DMS114 treated with DMSO at 0.1 percent for 48 hours (cell line): ENCODE measurements at regions not wholly inside any gene's neighbourhood (a gene's known extent, or its start where the extent isn't known, plus 50 kb on each side); places are given as distances from the start of the nearest gene placed in this dataset.

ENCODE experiments used
- DNase-seq: peaks from one replicate; lab custom pipeline; 2025; ENCODE audit not compliant: unreplicated experiment; lab: John Stamatoyannopoulos, UW

DNA sequence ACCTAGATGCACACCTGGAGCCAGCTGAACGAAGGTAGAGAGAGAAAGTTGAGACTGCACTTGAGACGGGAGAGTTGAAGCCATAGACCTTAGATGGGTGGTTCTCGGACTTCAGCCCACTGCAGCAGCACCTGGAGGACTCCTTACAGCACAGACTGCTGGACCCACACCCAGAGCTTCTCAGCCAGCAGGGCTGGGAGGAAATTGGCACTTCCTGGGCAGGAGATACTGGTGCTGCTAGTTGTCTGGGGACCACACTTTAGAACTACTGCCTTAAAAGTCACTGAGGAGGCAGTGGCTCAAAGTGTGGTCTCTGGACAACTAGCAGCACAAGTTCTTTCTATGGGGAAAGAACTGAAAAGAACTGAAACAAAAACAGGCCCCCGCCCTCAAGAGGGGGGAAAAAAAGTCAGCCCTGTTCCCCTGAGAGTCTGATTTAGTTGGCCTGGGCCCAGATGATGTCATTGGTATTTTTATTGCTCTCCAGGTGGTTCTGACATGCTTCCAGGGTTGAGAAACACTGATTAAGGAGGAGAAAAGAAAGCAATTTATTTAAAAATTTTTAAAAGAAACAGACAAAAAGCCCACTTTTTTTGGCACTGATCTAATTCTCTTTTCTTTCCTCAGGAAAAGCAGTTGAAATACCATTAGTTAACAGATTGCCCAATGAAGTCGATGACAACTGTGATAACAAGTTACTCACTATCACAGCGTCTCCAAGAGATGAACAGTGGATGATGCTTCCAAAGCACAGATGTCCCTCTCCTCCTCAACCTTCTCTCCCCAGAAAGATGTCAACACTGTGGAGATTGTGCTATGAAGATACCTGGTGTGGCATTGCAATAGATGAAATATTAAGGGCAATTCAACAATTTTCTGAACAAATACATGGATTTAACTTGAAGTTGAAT, 73.6 kb upstream of the ADAMTS16 start:
- DNase-seq: no peak

DNA sequence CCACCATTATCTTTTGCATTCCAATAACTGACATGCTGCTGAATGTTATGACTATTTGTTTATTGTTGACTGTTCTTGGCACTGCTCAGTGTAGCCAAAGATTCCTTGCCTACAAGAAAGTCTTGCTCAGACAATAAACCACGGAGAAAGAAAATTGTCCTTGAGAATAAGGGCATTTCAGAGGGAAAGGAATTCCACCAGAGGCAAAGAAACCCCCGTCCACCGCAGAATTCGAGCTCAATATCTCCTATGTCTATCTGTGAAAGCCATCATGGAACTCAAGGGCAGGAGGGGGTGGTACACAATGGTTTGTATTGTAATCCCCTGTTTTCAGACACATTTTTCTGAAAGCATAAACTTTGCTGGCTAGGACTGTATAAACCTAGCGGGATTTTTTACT, 70.3 kb upstream of the ADAMTS16 start:
- no peak for DNase-seq

DNA sequence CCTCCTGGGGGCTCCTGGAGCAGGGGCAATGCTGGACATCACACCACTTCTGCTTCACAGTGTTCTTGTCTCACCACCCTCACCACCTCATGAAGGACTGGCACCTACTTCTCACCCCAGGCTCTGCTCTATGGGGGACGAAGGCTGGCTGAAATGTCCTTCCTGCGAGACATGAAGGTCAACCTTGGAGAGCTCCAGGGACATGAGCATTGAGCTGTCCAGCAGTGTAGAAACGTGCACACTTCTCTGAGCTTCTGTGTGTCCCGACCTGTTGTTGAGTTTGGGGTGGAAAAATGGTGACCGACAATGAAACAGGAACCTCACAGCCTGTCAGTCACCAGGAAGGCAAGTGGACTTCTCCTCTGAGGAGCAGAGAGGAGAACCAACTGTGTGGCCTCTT, 68.6 kb upstream of the ADAMTS16 start:
- no peak for DNase-seq

DNA sequence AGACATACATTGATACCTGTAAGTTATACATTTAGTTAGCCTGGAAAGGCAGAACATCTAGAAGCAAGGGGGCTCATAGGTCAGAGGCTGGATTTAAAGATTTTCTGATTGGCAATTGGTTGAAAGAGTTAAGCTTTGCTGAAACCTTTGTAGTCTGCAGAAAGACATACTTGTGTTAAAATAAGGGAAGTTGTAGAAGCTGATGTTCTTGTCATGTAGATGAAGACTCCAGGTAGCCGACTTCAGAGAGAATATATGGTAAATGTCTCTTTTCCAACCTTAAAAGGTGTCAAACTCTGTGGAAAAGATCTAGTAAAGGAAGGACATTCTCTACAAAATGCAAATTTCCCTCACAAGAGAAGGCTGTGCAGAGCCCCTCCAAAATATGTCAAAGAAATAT, 62.9 kb upstream of the ADAMTS16 start:
- DNase-seq: no peak

DNA sequence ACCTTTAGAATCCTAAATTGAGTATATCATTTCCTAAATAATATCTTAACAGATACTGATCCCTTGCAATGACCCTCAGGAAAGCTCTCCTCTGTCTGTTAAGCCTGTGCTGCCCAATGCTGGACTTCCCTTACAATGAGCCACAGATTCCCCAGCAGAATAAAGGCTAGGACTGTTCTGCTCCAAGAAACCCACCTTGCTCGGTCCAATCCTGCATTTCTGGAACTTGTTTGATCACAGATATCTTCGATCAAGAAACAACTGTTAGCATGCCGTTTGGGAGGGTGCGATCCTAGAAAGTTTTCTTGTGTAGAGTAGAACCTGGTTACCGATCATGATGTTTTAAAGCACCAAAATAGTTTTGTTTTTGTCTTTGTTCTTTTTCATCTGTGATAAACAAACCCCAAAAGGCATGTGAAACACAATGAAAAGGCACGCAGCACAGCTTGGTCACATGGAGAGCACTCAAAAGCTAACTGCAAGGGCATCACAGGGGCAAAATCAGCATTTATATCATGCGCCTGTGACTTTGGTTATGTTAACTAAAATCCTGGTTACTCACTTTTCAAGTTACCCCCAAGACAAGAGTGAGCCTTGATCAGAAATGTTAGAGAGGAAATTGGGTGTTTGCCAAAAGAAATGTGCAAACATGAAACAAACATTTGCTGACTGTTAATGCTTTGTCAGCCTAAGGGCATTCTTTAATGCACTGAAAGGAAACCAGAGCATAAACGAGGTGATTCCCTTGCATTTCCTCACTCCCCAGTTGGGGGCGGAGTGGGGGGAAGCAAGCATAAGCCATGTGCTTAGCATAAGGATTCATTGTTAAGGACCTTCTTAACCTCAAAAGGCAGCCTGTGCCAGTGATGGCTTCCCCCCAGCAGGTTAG, 61.9 kb upstream of the ADAMTS16 start:
- no peak for DNase-seq

DNA sequence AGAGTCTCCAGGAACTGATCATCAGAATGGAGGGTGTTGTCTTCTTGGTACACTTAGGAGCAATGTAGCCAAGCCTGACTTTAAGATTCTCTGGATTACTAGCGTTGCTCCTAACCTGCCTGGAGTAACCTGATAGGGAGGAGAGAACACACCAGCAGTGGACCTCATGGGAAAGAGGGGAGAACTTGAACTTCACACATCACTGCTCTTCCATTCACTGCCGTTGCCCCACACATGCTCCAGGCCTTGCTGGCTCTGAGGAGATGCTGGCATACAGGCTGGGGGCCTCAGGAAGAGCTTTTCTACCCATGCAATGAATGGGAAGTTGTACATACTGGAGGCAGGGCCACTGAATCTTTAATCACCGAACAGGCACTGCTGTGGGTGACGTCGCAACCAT, 60.3 kb upstream of the ADAMTS16 start:
- DNase-seq: no peak

DNA sequence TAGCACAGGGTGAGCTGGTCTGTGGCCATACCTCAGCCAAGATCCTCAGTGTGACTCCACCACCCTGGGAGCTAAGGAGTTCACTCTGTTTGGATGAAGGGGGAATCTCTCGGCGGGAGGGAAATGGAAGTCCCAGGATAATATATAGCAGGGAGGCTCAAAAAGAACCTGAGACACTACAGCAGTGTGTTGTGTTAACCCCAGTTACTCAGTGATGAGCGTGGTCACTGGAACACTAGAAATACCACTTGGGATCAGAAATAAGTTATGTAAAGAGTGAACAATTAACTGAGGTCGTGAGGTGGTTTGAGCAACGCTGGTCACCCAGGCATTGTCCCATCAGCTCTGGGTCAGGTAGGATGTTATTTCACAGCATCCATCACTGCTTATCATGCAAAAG, 59.3 kb upstream of the ADAMTS16 start:
- DNase-seq: no peak

DNA sequence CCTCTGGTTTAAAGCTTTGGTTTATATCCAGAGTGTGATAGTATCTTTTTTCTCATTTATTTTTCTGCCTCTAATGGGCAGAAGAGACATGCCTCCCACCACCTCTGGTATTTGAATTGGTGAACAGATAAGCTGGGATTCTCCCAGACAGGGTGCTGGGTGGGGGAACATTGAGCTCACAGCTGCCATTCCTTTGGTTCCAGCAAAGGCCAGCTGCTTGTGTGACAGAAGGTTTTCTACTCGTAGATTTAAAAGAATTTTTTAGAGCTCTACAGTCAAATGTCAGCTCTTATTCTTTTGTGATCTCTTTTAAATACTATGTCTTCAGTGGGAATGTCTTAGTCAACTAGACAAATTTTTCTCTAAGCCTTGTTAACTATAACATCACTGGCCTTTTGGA, 54.7 kb upstream of the ADAMTS16 start:
- no peak for DNase-seq

DNA sequence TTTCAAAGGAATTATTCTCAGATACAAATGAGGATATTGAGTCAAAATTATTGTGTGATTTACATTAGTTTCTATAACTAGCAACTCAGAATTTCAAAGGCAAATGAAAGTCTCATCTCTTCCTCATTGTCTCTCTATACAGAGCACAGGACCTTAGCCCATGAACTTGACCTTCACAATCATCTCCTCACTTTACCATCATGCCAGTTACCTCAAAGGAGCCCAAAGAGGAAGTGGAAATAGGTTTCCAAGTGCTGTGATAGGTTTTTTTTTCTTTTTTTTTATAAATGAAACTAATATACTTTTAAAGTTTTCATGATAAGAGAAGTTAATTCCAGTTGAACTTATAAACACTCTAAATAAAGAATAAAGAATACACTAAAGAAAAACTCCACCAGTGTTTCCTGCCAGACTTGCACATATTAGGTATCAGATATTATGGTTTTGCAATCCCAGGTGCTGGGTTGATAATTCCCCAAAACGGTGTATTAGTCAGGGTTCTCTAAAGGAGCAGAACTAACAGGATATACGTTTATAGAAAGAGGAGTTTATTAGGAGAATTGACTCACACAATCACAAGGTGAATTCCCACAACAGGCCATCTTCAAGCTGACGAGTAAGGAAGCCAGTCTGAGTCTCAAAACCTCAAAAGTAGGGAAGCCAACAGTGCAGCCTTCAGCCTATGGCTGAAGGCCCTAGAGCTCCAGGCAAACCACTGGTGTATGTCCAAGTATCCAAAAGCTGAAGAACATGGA, 50.1 kb upstream of the ADAMTS16 start:
- no peak for DNase-seq
